MM.1S (cell line): ENCODE measurements at regions not wholly inside any gene's neighbourhood (a gene's known extent, or its start where the extent isn't known, plus 50 kb on each side); places are given as distances from the start of the nearest gene placed in this dataset.

ENCODE experiments used
- EZH2phosphoT487 ChIP-seq: fragments of 300-600 bp; sonication (generic); IDR thresholded peaks from 2 replicates; pipeline ENCODE4 v1.6.1; 2018; ENCODE audit warnings: antibody characterized with exemption, low read length
- TF ChIP-seq, protein P1 (sequence below): fragments of 300-600 bp; sonication (generic); IDR thresholded peaks from 2 replicates; pipeline ENCODE4 v1.5.1; 2016; ENCODE audit warnings: antibody characterized with exemption, low read length, mixed read lengths

- TF ChIP-seq, protein P1, sequence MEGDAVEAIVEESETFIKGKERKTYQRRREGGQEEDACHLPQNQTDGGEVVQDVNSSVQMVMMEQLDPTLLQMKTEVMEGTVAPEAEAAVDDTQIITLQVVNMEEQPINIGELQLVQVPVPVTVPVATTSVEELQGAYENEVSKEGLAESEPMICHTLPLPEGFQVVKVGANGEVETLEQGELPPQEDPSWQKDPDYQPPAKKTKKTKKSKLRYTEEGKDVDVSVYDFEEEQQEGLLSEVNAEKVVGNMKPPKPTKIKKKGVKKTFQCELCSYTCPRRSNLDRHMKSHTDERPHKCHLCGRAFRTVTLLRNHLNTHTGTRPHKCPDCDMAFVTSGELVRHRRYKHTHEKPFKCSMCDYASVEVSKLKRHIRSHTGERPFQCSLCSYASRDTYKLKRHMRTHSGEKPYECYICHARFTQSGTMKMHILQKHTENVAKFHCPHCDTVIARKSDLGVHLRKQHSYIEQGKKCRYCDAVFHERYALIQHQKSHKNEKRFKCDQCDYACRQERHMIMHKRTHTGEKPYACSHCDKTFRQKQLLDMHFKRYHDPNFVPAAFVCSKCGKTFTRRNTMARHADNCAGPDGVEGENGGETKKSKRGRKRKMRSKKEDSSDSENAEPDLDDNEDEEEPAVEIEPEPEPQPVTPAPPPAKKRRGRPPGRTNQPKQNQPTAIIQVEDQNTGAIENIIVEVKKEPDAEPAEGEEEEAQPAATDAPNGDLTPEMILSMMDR: no peak
- TF ChIP-seq EZH2phosphoT487: no peak
Observed at GRCh38 chr9:22227986-22228385, 218.6 kb upstream of the DMRTA1 start.
